Thoracic aorta (tissue), 2 donors: ENCODE measurements at regions not wholly inside any gene's neighbourhood (a gene's known extent, or its start where the extent isn't known, plus 50 kb on each side); places are given as distances from the start of the nearest gene placed in this dataset.

ENCODE experiments used
- ATAC-seq: fragments of 150-250 bp; one replicate; pipeline ENCODE4 v1.8.0; 2017; ENCODE audit warnings: low read depth; ENCODE audit not compliant: insufficient number of reproducible peaks, low FRiP score
- DNase-seq: peaks from one replicate; pipeline ENCODE4 v3.0.0-alpha.2; 2020; ENCODE audit warnings: low spot score
- H3K27ac ChIP-seq, 2 donors: fragments of 200-600 bp; sonication (generic); 1 replicate in 1 of 2; 2 replicates in 1 of 2; pipeline ENCODE4 v1.5.1; 2016; ENCODE audit warnings: mild to moderate bottlenecking in 2 of 2, moderate library complexity in 2 of 2
- H3K27me3 ChIP-seq: fragments of 200-600 bp; sonication (generic); replicated peaks from 2 replicates; pipeline ENCODE4 v1.6.0; 2016; ENCODE audit warnings: mild to moderate bottlenecking; ENCODE audit not compliant: insufficient read depth
- H3K36me3 ChIP-seq: fragments of 200-600 bp; sonication (generic); one replicate; pipeline ENCODE4 v1.5.1; 2016
- H3K4me1 ChIP-seq, 2 donors: fragments of 200-600 bp; sonication (generic); 1 replicate in 1 of 2; 2 replicates in 1 of 2; pipeline versions ENCODE4 v1.5.1 to v1.6.0; 2016; ENCODE audit warnings: low read depth in 2 of 2, mild to moderate bottlenecking in 1 of 2; ENCODE audit not compliant: control insufficient read depth in 1 of 2
- H3K4me3 ChIP-seq: fragments of 200-600 bp; sonication (generic); 2 replicates; pipeline ENCODE4 v1.5.1; 2016; ENCODE audit warnings: mild to moderate bottlenecking
- H3K9me3 ChIP-seq: fragments of 200-600 bp; sonication (generic); 2 replicates; pipeline ENCODE4 v1.5.1; 2016
- TF ChIP-seq, protein P1 (sequence below): fragments of 200-600 bp; sonication (generic); IDR thresholded peaks from one replicate; pipeline ENCODE4 v1.5.1; 2019; ENCODE audit warnings: antibody characterized with exemption

DNA sequence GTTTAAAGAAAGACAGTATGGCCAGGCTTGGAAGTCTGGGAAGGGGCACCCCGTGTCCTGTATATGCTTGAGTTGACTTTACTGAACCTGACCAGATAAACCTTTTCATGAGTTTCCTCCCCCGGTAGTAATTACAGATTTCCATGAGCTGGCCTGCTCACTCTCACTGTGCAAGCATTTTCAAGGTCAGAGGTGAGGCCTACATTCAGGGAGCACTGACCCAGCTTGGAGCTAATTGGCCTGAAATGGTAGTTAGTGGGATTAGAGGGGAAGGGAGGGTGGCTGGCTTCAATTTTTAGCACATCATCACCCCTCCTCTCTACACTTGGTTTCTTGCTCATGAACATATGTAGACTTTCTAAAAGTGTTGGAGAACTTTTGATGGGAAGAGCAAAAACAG is 99.2 kb downstream of the PSAT1 start:
- TF ChIP-seq, protein P1, sequence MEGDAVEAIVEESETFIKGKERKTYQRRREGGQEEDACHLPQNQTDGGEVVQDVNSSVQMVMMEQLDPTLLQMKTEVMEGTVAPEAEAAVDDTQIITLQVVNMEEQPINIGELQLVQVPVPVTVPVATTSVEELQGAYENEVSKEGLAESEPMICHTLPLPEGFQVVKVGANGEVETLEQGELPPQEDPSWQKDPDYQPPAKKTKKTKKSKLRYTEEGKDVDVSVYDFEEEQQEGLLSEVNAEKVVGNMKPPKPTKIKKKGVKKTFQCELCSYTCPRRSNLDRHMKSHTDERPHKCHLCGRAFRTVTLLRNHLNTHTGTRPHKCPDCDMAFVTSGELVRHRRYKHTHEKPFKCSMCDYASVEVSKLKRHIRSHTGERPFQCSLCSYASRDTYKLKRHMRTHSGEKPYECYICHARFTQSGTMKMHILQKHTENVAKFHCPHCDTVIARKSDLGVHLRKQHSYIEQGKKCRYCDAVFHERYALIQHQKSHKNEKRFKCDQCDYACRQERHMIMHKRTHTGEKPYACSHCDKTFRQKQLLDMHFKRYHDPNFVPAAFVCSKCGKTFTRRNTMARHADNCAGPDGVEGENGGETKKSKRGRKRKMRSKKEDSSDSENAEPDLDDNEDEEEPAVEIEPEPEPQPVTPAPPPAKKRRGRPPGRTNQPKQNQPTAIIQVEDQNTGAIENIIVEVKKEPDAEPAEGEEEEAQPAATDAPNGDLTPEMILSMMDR = no peak
- Histone ChIP-seq H3K9me3 (no peaks in the 10 kb centered on the region), H3K27me3 (no peaks in the 10 kb centered on the region), H3K36me3 (no peaks in the 10 kb centered on the region), H3K27ac (no peak overlapping the region), H3K4me3 (no peak overlapping the region), H3K4me1 (no peaks in the 10 kb centered on the region)
- no peak for DNase-seq
- no peak for ATAC-seq

DNA sequence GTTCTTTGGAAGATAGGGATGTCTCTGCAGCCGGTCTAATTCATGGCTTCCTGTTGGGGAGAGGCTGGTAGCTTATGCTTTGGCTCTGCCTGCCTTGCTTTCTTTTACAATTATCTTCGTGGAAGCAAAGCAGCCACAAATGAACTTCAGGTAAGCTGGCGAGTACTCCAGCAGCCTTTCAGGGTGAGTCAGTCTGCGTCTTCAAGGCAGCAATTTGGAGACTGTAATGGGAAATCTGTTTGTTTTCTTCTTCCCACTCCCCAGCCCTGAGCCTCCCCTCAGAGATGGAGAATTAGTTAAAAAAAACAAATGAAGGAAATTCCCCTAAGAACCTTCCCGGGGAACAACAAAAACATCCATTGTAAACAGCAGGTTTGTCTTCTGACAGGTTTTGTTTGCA is 100.1 kb downstream of the PSAT1 start:
- no peak overlapping the region for H3K4me3 ChIP-seq
- no peaks in the 10 kb centered on the region for H3K9me3 ChIP-seq
- DNase-seq = no peak
- no peaks in the 10 kb centered on the region for H3K36me3 ChIP-seq
- ATAC-seq = no peak
- H3K27ac ChIP-seq = no peak overlapping the region
- H3K27me3 ChIP-seq = no peaks in the 10 kb centered on the region
- H3K4me1 ChIP-seq = no peaks in the 10 kb centered on the region
- TF ChIP-seq, protein P1 = no peak

DNA sequence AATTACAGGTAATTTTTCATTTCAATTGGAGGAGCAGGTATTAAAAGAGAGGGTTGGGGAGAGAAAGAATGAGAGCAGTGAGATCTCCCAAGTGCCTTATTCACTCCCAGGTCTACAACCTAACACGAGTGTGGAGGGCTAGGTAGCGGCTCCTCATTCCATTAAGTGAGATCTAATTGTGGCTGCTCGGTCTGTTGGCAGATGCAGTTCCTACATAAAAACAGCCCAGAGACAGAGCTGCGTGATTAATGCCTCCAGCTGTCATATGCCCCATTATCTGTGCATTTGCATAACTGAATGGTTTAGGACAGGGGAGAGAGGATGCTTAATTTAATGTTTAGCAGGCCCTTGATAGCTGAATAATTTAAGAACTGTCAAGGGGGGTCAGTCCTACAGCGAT is 100.5 kb downstream of the PSAT1 start:
- Histone ChIP-seq H3K36me3 (no peaks in the 10 kb centered on the region), H3K4me3 (no peak overlapping the region), H3K27me3 (no peaks in the 10 kb centered on the region), H3K27ac (no peak overlapping the region), H3K4me1 (no peaks in the 10 kb centered on the region), H3K9me3 (no peaks in the 10 kb centered on the region)
- TF ChIP-seq, protein P1 = no peak
- DNase-seq (no peak), ATAC-seq (no peak)

DNA sequence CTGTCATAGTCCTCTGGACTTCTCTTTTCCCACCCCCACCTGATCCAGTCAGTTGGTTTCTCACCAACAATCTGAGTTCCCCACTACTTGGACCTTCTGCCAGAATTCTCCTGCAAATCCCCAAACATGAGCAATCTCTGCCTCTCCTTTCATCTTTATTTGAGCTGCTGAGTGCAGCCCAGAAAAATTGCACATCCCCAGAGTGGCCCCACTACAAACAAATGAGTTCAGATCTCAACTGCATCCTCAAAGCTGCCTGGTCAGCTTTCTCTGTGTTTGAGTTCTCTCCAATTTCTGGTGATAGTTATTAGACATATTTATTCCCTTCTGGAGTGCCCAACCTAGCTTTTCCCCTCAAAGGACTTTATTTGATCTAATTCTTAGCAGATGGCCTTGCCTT is 102.2 kb downstream of the PSAT1 start:
- no peak overlapping the region for H3K27ac ChIP-seq
- H3K27me3 ChIP-seq = no peaks in the 10 kb centered on the region
- no peaks in the 10 kb centered on the region for H3K9me3 ChIP-seq
- no peaks in the 10 kb centered on the region for H3K36me3 ChIP-seq
- no peaks in the 10 kb centered on the region for H3K4me1 ChIP-seq
- ATAC-seq (no peak), DNase-seq (no peak)
- TF ChIP-seq, protein P1 = no peak
- no peak overlapping the region for H3K4me3 ChIP-seq

DNA sequence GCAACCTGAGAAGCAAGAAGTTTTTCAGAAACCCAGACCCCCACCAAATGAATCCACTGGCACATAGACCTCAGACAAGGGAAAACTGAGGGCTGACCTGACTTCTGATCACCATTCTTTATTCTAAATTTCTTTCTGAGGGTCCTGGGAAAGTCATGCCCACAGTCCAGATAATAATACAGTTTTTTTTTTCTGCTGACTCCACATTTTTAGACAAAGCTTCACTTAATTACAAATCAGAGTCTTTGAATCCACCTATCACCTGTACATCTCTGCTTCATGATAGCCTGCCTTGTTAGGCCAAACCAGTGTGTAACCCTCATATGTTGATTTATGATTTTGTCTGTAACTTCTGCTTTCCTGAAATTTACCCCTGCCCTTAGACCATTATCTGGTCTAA is 103.6 kb downstream of the PSAT1 start:
- ATAC-seq (no peak), DNase-seq (no peak)
- Histone ChIP-seq H3K27ac (no peak overlapping the region), H3K4me3 (no peak overlapping the region), H3K36me3 (no peaks in the 10 kb centered on the region), H3K9me3 (no peaks in the 10 kb centered on the region), H3K4me1 (no peaks in the 10 kb centered on the region), H3K27me3 (no peaks in the 10 kb centered on the region)
- TF ChIP-seq, protein P1 = no peak
